ENCODE measurements at regions not wholly inside any gene's neighbourhood (a gene's known extent, or its start where the extent isn't known, plus 50 kb on each side); places are given as distances from the start of the nearest gene placed in this dataset.

DNA sequence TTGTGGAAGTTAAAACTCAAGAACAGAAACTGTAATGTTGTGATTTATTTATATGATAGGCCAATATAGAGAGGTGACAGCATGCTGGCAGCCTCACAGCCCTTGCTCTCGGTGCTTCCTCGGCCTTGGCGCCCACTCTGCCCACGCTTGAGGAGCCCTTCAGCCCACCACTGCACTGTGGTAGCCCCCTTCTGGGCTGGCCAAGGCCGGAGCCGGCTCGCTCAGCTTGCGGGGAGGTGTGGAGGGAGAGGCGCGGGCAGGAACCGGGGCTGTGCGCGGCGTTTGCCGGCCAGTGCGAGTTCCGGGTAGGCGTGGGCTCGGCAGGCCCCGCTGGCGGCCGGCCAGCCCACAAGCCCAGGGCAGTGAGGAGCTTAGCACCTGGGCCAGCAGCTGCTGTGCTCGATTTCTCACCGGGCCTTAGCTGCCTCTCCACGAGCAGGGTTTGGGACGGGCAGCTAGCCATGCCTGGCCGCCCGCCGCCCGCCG lies 65.8 kb upstream of the SLC8A3 start:
- TF ChIP-seq FOXP2 (optimal IDR thresholded peaks at IDR 0.05; ENCODE audit: control extremely low read depth, extremely low read length, insufficient read depth) = no peak
- no peak for TF ChIP-seq POLR2AphosphoS5 (IDR thresholded peaks at IDR 0.05; ENCODE audit: borderline replicate concordance, low read depth, low read length)
- TF ChIP-seq EZH2 (IDR thresholded peaks at IDR 0.05) = no peak
